GM18498 (cell line): ENCODE measurements at regions not wholly inside any gene's neighbourhood (a gene's known extent, or its start where the extent isn't known, plus 50 kb on each side); places are given as distances from the start of the nearest gene placed in this dataset.
"Not testable (repeated sequence)": the region's sequence is repeated elsewhere in the genome, so short reads cannot be mapped to it uniquely, and the experiment has no call there.

Source experiments
- ATAC-seq: cut with Tn5 transposase; IDR thresholded peaks from one replicate; pipeline ENCODE4 v1.9.1; 2021; ENCODE audit warnings: mild to moderate bottlenecking, moderate library complexity; ENCODE audit not compliant: unreplicated experiment

- no peak for ATAC-seq
These were observed 56.8 kb upstream of the DCLK2 start for GRCh38 chr4:150021483-150021882.

DNA sequence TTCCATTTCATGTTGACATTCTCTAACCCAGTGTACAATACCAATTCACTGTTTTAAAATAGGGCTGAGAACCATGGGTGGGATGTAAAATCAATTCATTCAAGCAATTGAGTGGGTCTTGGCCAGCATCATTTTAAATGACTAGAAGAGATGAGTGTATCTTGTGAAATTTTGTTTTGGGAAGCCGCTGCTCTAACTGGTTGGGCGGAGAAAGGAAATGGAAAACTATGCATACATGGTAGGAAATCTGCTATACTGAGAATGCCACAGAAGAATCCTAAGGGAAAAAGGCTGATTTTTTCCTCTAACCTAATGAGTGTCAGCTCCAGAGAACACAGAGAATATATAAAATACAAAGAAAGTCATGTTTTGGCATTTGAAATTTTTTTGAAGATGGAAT lies 54.8 kb upstream of the DCLK2 start:
- no peak for ATAC-seq

DNA sequence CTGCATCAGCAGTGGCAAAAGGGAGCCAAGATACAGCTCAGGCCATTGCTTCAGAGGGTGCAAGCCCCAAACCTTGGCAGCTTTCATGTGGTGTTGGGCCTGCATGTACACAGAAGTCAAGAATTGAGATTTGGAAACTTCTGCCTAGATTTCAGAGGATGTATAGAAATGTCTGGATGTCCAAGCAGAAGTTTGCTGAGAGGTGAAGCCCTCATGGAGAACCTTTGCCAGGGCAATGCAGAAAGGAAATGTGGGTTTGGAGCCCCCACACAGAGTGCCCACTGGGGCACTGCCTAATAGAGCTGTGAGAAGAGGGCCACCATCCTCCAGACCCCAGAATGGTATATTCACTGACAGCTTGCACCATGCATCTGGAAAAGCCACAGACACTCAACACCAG lies 51.3 kb upstream of the DCLK2 start:
- not testable (repeated sequence) for ATAC-seq
